HL-60 (cell line): ENCODE measurements at regions not wholly inside any gene's neighbourhood (a gene's known extent, or its start where the extent isn't known, plus 50 kb on each side); places are given as distances from the start of the nearest gene placed in this dataset.

Source experiments
- CTCF ChIP-seq: IDR thresholded peaks from one replicate; pipeline ENCODE4 v1.5.1; 2011; ENCODE audit warnings: low read length, control low read depth, inconsistent platforms; ENCODE audit not compliant: insufficient read depth
- POLR2AphosphoS5 ChIP-seq: IDR thresholded peaks from 2 replicates; pipeline ENCODE4 v1.6.1; 2012; ENCODE audit warnings: low read depth

GRCh38 chr17:72199256-72199655, 78.4 kb downstream of the SOX9 start:
- TF ChIP-seq CTCF (no peak), POLR2AphosphoS5 (no peak)
